GM12872 (cell line): ENCODE measurements at regions not wholly inside any gene's neighbourhood (a gene's known extent, or its start where the extent isn't known, plus 50 kb on each side); places are given as distances from the start of the nearest gene placed in this dataset.

Source experiments
- TF ChIP-seq, protein P1 (sequence below): IDR thresholded peaks from 3 replicates; pipeline ENCODE4 v1.5.1; 2011; ENCODE audit warnings: low read depth, mild to moderate bottlenecking, low read length, moderate library complexity; ENCODE audit not compliant: insufficient read depth

- TF ChIP-seq, protein P1, sequence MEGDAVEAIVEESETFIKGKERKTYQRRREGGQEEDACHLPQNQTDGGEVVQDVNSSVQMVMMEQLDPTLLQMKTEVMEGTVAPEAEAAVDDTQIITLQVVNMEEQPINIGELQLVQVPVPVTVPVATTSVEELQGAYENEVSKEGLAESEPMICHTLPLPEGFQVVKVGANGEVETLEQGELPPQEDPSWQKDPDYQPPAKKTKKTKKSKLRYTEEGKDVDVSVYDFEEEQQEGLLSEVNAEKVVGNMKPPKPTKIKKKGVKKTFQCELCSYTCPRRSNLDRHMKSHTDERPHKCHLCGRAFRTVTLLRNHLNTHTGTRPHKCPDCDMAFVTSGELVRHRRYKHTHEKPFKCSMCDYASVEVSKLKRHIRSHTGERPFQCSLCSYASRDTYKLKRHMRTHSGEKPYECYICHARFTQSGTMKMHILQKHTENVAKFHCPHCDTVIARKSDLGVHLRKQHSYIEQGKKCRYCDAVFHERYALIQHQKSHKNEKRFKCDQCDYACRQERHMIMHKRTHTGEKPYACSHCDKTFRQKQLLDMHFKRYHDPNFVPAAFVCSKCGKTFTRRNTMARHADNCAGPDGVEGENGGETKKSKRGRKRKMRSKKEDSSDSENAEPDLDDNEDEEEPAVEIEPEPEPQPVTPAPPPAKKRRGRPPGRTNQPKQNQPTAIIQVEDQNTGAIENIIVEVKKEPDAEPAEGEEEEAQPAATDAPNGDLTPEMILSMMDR: no peak
Measured at GRCh38 chr4:180356766-180357165, 1886.4 kb upstream of the TENM3 start.

DNA sequence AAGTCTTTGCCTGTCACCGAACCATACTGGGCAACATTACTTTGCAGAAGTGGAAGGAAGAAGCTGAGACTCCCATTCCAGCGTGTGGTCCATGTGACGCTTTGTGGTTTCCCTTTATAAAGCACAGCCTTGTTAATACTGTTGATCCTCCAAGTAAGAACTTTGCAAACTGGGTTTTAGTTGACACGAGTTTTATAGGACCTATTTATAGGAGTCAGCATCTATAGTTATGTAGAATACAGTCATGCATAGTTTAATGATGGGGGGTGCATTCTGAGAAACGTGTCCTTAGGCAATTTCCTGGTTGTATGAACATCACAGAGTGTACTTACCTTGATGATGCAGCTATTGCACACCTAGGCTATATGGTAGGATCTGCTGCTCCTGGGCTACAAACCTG is 1879.4 kb upstream of the TENM3 start:
- TF ChIP-seq, protein P1: no peak

- TF ChIP-seq, protein P1: no peak
Measured at GRCh38 chr4:180372691-180373090, 1870.5 kb upstream of the TENM3 start.

DNA sequence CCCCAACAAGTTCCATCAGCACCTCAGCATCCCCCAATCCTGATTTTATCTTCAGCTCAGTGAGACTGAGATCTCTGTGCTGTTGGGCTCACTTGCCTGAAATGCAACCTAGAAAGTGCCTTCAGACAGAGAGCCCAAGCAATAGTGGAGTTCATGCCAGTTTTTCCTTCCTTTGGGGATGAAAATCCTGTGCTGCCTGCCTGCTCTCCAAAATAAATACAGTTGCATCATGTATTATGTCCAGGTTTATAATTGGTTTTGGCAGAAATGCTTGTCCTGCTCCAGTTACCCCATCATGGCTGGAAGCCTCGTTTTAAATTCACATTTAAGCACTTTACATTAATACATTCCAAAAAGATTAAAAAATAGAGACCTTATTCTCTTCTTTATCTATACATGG is 1865.5 kb upstream of the TENM3 start:
- TF ChIP-seq, protein P1: no peak

DNA sequence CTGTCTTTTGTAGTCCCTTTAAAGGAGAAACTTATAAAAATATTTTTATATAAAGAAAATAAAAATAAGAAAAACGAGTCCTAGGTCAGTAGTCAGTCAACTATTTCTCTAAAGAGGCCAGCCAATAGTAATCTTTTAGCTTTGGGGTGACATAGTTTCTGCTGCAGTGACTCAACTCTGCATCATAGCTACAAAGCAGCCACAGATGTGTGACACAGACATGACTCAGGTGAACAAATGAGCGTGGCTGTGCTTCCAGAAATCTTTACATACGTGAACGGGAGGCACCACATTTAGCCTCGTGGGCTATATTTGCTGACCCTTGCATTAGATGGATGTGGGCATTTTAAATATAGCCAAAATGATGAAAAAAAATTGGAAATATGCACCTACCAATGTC is 1862.5 kb upstream of the TENM3 start:
- TF ChIP-seq, protein P1: no peak

DNA sequence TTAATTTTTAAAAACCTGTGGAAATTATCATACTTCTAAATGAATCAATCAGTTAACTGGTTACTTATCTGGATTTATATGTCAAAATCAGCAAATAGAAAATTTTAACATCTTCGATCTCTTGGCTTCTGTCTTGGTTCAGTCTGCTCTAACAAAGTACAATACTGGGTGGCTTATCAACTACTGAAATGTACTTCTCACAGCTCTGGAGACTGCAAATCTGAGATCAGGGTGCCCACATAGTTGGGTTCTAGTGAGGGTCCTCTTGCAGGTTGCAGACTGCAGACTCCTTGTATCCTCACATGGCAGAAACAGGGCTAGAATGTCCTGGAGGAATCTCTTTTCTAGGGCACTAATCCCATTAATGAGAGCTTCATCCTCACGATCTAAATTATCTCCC is 1851.6 kb upstream of the TENM3 start:
- TF ChIP-seq, protein P1: no peak

- TF ChIP-seq, protein P1: no peak
Measured at GRCh38 chr4:180394312-180394711, 1848.9 kb upstream of the TENM3 start.

GRCh38 chr4:180394730-180395129 is 1848.5 kb upstream of the TENM3 start:
- TF ChIP-seq, protein P1: no peak
